Adrenal gland (tissue), 9 donors: ENCODE measurements at regions not wholly inside any gene's neighbourhood (a gene's known extent, or its start where the extent isn't known, plus 50 kb on each side); places are given as distances from the start of the nearest gene placed in this dataset.
"Not testable (repeated sequence)": the region's sequence is repeated elsewhere in the genome, so short reads cannot be mapped to it uniquely, and the experiment has no call there.

Experiments
- DNase-seq, 7 donors: peaks; one replicate each; pipeline ENCODE4 v3.0.0-alpha.2; 2019 to 2020
- H3K27ac ChIP-seq, 5 donors: fragments of 200-600 bp; sonication (generic) in 4 of 5; 1 replicate in 3 of 5; 2 replicates in 2 of 5; pipeline versions ENCODE4 v1.5.1 to v1.8.0; 2016 to 2020; ENCODE audit warnings: mild to moderate bottlenecking in 1 of 5
- H3K27me3 ChIP-seq: fragments of 200-600 bp; 2 replicates; pipeline ENCODE4 v1.8.0; 2021
- H3K36me3 ChIP-seq, 2 donors: fragments of 200-600 bp; replicated peaks in 1 of 2; 1 replicate in 1 of 2; 2 replicates in 1 of 2; pipeline versions ENCODE4 v1.5.1 to v1.8.0; 2018 to 2022
- H3K4me1 ChIP-seq, 2 donors: fragments of 200-600 bp; replicated peaks in 1 of 2; 1 replicate in 1 of 2; 2 replicates in 1 of 2; pipeline versions ENCODE4 v1.5.1 to v1.8.0; 2018 to 2021
- H3K4me3 ChIP-seq, 4 donors: fragments of 200-600 bp; sonication (generic) in 3 of 4; one replicate each; pipeline ENCODE4 v1.5.1; 2016 to 2018
- H3K9me3 ChIP-seq, 3 donors: fragments of 200-600 bp; sonication (generic) in 1 of 3; replicated peaks in 1 of 3; 1 replicate in 2 of 3; 2 replicates in 1 of 3; pipeline versions ENCODE4 v1.5.1 to v1.8.0; 2016 to 2021
- POLR2A ChIP-seq, 2 donors: fragments of 450-650 bp; IDR thresholded peaks; one replicate each; pipeline ENCODE4 v1.6.1; 2017; ENCODE audit warnings: antibody characterized with exemption in 2 of 2, mild to moderate bottlenecking in 2 of 2, moderate library complexity in 1 of 2
- WGBS, 4 donors: extraction: QIAGEN DNeasy Blood & Tissue Kit in 2 of 4; methylation state at CpG; one replicate each; pipeline versions ENCODE4 v1.1.5 to v1.1.7; 2013 to 2017; 5-methylcytosine and 5-hydroxymethylcytosine counted together
- intact Hi-C, 2 donors: fragments of 100-400 bp; cut with DNase I; formaldehyde crosslinking; loops; one replicate each; pipeline versions ENCODE4 v1.14.1 to v1.15.0; 2022 to 2023
- TF ChIP-seq, protein P1 (sequence below), 6 experiments: fragments of 450-650 bp in 4 of 6; fragments of 200-600 bp in 2 of 6; sonication (generic) in 1 of 6; IDR thresholded peaks; 1 replicate in 5 of 6; 2 replicates in 1 of 6; pipeline versions ENCODE4 v1.5.1 to v1.8.0; 2016 to 2021; ENCODE audit warnings: antibody characterized with exemption in 6 of 6, mild to moderate bottlenecking in 2 of 6, moderate library complexity in 1 of 6
- donor health status: healthy with polysubstance abuse.
- donor health status: Bipolar disorder and iron deficiency.
- donor health status: DM: yes; HTN: yes; CAD: no.
- donor health status: DM: no; HTN: no; CAD: no.
- donor health status: DM: no; HTN: no; CAD: no.

DNA sequence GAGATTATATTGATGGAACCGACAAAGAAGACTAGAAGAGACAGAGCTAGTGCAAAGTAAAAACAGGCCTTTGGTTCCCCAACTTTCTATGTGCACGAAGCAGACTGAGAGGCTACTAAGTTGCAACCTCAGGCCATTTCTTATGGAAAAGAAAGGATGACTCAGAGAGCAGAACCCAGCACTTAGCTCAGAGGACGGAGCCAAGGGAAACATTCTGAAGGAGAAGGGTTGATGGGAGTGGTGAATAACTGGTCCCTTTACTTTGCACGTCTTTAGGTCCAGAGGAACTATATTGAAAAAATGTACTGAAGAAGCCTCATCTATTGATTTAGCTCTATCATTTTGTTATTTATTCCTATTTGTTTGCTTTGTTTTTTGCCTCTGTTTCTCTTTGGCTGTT lies 182.1 kb downstream of the CPE start:
- 74 to 86% (median 83%) methylated on average over 4 of the region's 4 CpGs for WGBS, 4 donors
- no peak for DNase-seq
- no peak overlapping the region for H3K4me3 ChIP-seq
- H3K9me3 ChIP-seq, result no peaks in the 10 kb centered on the region
- no peaks in the 10 kb centered on the region for H3K27me3 ChIP-seq
- intact Hi-C loops, result no loop called here
- no peaks in the 10 kb centered on the region for H3K4me1 ChIP-seq
- no peak overlapping the region for H3K27ac ChIP-seq
- H3K36me3 ChIP-seq, result no peaks in the 10 kb centered on the region
- no peak for TF ChIP-seq POLR2A (IDR thresholded peaks at IDR 0.05)
- TF ChIP-seq, protein P1, sequence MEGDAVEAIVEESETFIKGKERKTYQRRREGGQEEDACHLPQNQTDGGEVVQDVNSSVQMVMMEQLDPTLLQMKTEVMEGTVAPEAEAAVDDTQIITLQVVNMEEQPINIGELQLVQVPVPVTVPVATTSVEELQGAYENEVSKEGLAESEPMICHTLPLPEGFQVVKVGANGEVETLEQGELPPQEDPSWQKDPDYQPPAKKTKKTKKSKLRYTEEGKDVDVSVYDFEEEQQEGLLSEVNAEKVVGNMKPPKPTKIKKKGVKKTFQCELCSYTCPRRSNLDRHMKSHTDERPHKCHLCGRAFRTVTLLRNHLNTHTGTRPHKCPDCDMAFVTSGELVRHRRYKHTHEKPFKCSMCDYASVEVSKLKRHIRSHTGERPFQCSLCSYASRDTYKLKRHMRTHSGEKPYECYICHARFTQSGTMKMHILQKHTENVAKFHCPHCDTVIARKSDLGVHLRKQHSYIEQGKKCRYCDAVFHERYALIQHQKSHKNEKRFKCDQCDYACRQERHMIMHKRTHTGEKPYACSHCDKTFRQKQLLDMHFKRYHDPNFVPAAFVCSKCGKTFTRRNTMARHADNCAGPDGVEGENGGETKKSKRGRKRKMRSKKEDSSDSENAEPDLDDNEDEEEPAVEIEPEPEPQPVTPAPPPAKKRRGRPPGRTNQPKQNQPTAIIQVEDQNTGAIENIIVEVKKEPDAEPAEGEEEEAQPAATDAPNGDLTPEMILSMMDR (IDR thresholded peaks at IDR 0.05), result no peak

DNA sequence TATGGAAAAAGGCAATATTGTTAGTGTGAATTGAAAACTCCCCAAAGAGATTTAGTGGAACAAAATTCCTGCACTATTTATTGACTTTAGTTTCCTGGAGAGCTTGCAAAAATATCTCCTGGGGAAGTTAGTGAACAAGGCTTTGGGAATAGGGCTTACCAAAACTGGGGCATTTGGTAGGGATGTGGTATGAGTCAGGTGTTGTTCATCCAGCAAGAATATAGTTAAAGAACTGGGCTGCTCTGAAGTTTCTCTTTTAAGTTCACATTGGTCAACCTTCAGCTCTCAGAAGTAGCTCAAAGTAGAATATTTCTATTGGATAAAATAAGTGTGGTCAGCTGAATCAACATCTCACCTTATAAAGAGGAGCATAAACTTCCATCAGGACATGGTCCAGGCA lies 185.0 kb downstream of the CPE start:
- no peaks in the 10 kb centered on the region for H3K9me3 ChIP-seq
- intact Hi-C loops, result no loop called here
- H3K4me1 ChIP-seq, result no peaks in the 10 kb centered on the region
- no peaks in the 10 kb centered on the region for H3K27me3 ChIP-seq
- TF ChIP-seq, protein P1 (IDR thresholded peaks at IDR 0.05), result no peak
- no peak for TF ChIP-seq POLR2A (IDR thresholded peaks at IDR 0.05)
- H3K36me3 ChIP-seq, result no peaks in the 10 kb centered on the region
- H3K27ac ChIP-seq, result no peak overlapping the region
- H3K4me3 ChIP-seq, result no peak overlapping the region
- no peak for DNase-seq

DNA sequence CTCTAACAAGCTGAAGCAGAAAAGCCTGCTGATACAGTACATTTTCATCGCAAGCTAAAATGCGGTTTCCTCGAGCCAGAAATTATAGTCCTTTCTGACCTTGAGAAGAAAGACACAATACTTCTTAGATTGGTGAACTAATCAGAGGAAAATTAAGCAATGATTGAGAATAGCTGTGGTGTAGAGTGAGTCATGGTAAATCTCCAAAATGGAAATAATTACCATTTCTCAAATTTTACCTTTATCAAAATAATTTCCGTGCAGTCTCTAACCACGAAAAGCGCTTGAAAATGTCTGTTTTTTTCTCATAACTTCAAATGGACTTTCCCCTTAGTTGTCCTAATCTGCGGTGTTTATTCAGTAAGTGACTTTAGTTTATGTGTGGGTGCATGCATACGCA lies 190.2 kb downstream of the CPE start:
- H3K4me3 ChIP-seq, result no peak overlapping the region
- no peaks in the 10 kb centered on the region for H3K9me3 ChIP-seq
- H3K27me3 ChIP-seq, result no peaks in the 10 kb centered on the region
- DNase-seq, result no peak
- intact Hi-C loops, result no loop called here
- TF ChIP-seq, protein P1 (IDR thresholded peaks at IDR 0.05), result no peak
- no peak for TF ChIP-seq POLR2A (IDR thresholded peaks at IDR 0.05)
- WGBS, 4 donors, result 70 to 80% (median 78%) methylated on average over 8 of the region's 8 CpGs
- H3K27ac ChIP-seq, result no peak overlapping the region
- no peaks in the 10 kb centered on the region for H3K36me3 ChIP-seq
- no peaks in the 10 kb centered on the region for H3K4me1 ChIP-seq

DNA sequence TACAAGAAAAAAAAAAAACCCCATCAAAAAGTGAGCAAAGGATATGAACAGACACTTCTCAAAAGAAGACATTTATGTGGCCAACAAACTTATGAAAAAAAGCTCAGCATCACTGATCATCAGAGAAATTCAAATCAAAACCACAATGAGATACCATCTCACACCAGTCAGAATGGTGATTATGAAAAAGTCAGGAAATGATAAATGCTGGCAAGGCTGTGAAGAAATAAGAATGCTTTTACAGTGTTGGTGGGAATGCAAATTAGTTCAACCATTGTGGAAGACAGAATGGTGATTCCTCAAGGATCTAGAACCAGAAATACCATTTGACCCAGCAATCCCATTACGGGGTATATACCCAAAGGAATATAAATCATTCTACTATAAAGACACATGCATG lies 192.7 kb downstream of the CPE start:
- 80 to 91% (median 84%) methylated on average over 1 of the region's 1 CpG for WGBS, 4 donors
- H3K4me1 ChIP-seq, H3K4me3 ChIP-seq, DNase-seq, H3K9me3 ChIP-seq, H3K27me3 ChIP-seq, H3K36me3 ChIP-seq, H3K27ac ChIP-seq, intact Hi-C loops: not testable (repeated sequence)

DNA sequence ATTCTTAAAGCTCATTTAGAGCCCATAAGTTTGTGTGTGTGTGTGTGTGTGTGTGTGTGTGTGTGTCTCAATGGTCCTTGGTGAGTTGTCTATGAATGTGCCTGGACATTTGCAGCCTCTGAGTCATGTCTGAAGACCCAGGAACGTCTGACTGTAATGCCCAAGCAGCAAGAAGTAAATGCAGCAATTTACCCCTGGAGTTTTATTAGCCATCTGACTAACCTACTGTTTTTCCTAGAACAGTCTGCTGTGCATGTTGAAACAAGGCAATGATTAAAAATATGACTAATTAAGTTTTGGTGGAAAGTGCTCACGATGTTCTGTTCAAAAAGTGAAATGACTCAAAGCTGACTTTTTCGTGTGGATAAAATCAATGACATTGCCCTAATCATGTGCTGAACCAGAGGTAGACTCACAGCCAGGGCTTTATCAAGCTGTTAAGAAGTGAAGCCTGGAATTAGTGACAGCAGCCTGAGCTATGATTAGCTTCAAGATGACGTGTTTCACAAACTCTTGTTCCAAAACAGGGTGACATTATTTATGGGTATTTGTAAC lies 201.6 kb downstream of the CPE start:
- Histone ChIP-seq H3K4me1 (no peaks in the 10 kb centered on the region), H3K36me3 (no peaks in the 10 kb centered on the region), H3K4me3 (no peak overlapping the region), H3K27me3 (no peaks in the 10 kb centered on the region), H3K9me3 (no peaks in the 10 kb centered on the region), H3K27ac (peak overlapping the region in 1 of 5 donors; percentile 34)
- DNase-seq, result peak in 1 of 7 donors; percentile 68
- intact Hi-C loops, result no loop called here
- TF ChIP-seq, protein P1 (IDR thresholded peaks at IDR 0.05), result no peak
- no peak for TF ChIP-seq POLR2A (IDR thresholded peaks at IDR 0.05)
- 26 to 30% (median 27%) methylated on average over 4 of the region's 4 CpGs for WGBS, 4 donors
